ENCODE measurements at regions not wholly inside any gene's neighbourhood (a gene's known extent, or its start where the extent isn't known, plus 50 kb on each side); places are given as distances from the start of the nearest gene placed in this dataset.

DNA sequence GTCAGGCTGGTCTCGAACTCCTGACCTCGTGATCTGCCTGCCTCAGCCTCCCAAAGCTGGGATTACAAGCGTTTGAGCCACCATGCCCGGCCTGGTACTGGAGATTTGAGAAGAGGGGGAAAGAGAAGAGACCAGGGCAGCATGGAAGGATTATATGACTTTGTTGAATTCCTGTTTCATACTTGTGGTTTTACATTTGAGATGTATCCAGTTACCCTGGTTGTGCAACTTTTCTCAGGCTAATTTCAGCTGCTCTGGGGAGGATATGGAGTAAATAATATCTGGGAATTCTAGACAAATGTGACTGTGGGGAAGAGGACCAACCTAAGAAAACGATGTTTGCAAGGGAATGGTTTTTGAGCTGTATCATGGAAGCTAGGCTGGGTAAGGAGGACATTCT lies 89.5 kb upstream of the GREM2 start:
- TF ChIP-seq NR2C2 (IDR thresholded peaks at IDR 0.05; ENCODE audit: borderline replicate concordance, control insufficient read depth, insufficient read length, low read depth) (no peak), CTCF (IDR thresholded peaks at IDR 0.05 in 2 of 3, conservative IDR thresholded peaks at IDR 0.05 in 1 of 3; ENCODE audit: control insufficient read depth in 2 of 3, extremely low read depth in 1 of 3, insufficient read depth in 1 of 3, low read depth in 3 of 3, low read length in 3 of 3) (no peak), CHD2 (IDR thresholded peaks at IDR 0.05; ENCODE audit: borderline replicate concordance, low read depth, low read length) (no peak), SRF (IDR thresholded peaks at IDR 0.05; ENCODE audit: low read depth in 2 of 2, low read length in 2 of 2) (no peak), SMC3 (IDR thresholded peaks at IDR 0.05; ENCODE audit: borderline replicate concordance, low read length) (no peak), EP300 (IDR thresholded peaks at IDR 0.05; ENCODE audit: borderline replicate concordance in 1 of 2, control insufficient read depth in 1 of 2, low read depth in 2 of 2, low read length in 2 of 2) (no peak), EZH2 (IDR thresholded peaks at IDR 0.05; ENCODE audit: borderline replicate concordance, control insufficient read depth, low read depth, low read length) (no peak), RAD21 (IDR thresholded peaks at IDR 0.05; ENCODE audit: insufficient read depth, low read depth, low read length) (no peak), POLR2AphosphoS2 (IDR thresholded peaks at IDR 0.05; ENCODE audit: low read depth, low read length) (no peak), FOXM1 (IDR thresholded peaks at IDR 0.05; ENCODE audit: low read depth, low read length) (no peak), SPI1 (IDR thresholded peaks at IDR 0.05; ENCODE audit: borderline replicate concordance, insufficient read depth, low read depth, low read length) (no peak)
- TF ChIP-seq, protein P1, sequence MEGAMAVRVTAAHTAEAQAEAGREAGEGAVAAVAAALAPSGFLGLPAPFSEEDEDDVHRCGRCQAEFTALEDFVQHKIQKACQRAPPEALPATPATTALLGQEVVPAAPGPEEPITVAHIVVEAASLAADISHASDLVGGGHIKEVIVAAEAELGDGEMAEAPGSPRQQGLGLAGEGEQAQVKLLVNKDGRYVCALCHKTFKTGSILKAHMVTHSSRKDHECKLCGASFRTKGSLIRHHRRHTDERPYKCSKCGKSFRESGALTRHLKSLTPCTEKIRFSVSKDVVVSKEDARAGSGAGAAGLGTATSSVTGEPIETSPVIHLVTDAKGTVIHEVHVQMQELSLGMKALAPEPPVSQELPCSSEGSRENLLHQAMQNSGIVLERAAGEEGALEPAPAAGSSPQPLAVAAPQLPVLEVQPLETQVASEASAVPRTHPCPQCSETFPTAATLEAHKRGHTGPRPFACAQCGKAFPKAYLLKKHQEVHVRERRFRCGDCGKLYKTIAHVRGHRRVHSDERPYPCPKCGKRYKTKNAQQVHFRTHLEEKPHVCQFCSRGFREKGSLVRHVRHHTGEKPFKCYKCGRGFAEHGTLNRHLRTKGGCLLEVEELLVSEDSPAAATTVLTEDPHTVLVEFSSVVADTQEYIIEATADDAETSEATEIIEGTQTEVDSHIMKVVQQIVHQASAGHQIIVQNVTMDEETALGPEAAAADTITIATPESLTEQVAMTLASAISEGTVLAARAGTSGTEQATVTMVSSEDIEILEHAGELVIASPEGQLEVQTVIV (IDR thresholded peaks at IDR 0.05; ENCODE audit: borderline replicate concordance, partially characterized antibody): no peak
- TF ChIP-seq, protein P2, sequence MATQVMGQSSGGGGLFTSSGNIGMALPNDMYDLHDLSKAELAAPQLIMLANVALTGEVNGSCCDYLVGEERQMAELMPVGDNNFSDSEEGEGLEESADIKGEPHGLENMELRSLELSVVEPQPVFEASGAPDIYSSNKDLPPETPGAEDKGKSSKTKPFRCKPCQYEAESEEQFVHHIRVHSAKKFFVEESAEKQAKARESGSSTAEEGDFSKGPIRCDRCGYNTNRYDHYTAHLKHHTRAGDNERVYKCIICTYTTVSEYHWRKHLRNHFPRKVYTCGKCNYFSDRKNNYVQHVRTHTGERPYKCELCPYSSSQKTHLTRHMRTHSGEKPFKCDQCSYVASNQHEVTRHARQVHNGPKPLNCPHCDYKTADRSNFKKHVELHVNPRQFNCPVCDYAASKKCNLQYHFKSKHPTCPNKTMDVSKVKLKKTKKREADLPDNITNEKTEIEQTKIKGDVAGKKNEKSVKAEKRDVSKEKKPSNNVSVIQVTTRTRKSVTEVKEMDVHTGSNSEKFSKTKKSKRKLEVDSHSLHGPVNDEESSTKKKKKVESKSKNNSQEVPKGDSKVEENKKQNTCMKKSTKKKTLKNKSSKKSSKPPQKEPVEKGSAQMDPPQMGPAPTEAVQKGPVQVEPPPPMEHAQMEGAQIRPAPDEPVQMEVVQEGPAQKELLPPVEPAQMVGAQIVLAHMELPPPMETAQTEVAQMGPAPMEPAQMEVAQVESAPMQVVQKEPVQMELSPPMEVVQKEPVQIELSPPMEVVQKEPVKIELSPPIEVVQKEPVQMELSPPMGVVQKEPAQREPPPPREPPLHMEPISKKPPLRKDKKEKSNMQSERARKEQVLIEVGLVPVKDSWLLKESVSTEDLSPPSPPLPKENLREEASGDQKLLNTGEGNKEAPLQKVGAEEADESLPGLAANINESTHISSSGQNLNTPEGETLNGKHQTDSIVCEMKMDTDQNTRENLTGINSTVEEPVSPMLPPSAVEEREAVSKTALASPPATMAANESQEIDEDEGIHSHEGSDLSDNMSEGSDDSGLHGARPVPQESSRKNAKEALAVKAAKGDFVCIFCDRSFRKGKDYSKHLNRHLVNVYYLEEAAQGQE (IDR thresholded peaks at IDR 0.05; ENCODE audit: low read depth, low read length): no peak
